ENCODE measurements at regions not wholly inside any gene's neighbourhood (a gene's known extent, or its start where the extent isn't known, plus 50 kb on each side); places are given as distances from the start of the nearest gene placed in this dataset.
"Not testable (repeated sequence)": the region's sequence is repeated elsewhere in the genome, so short reads cannot be mapped to it uniquely, and the experiment has no call there.

GRCh38 chr13:18609371-18609770, 572.3 kb downstream of the TUBA3C start:
- not testable (repeated sequence) for TF ChIP-seq CTCF (IDR thresholded peaks at IDR 0.05; ENCODE audit: low read length); EZH2 (IDR thresholded peaks at IDR 0.05; ENCODE audit: borderline replicate concordance, low read length)
